GM12864 (cell line): ENCODE measurements at regions not wholly inside any gene's neighbourhood (a gene's known extent, or its start where the extent isn't known, plus 50 kb on each side); places are given as distances from the start of the nearest gene placed in this dataset.
A peak's percentile ranks its signal among the peaks of the same experiment; 100 is the strongest.

Experiments
- DNase-seq: peaks from one replicate; pipeline ENCODE4 v3.0.0-alpha.2; 2011; ENCODE audit warnings: low read depth
- H3K4me3 ChIP-seq: 2 replicates; pipeline ENCODE4 v1.5.1; 2011; ENCODE audit warnings: mild to moderate bottlenecking, low read depth, low read length, control low read depth
- CTCF ChIP-seq: IDR thresholded peaks from 2 replicates; pipeline ENCODE4 v1.5.1; 2011; ENCODE audit warnings: low read depth, mild to moderate bottlenecking, moderate library complexity, low read length, control low read depth, inconsistent platforms; ENCODE audit errors: missing control alignments

- H3K4me3 ChIP-seq: no peak overlapping the region
- no peak for DNase-seq
- no peak for TF ChIP-seq CTCF
Measured at GRCh38 chr5:160479220-160479619, 57.6 kb downstream of the PTTG1 start.

- TF ChIP-seq CTCF: no peak
- H3K4me3 ChIP-seq: no peak overlapping the region
- no peak for DNase-seq
Measured at GRCh38 chr5:160479926-160480325, 58.3 kb downstream of the PTTG1 start.

- no peak overlapping the region for H3K4me3 ChIP-seq
- TF ChIP-seq CTCF: no peak
- no peak for DNase-seq
Measured at GRCh38 chr5:160480652-160481051, 59.0 kb downstream of the PTTG1 start.

GRCh38 chr5:160484678-160485077 is 63.0 kb downstream of the PTTG1 start:
- TF ChIP-seq CTCF: no peak
- DNase-seq: no peak
- H3K4me3 ChIP-seq: no peak overlapping the region

GRCh38 chr5:160485364-160485969 is 63.8 kb downstream of the PTTG1 start:
- DNase-seq: no peak
- TF ChIP-seq CTCF: no peak

GRCh38 chr5:160486573-160486972 is 64.9 kb downstream of the PTTG1 start:
- TF ChIP-seq CTCF: no peak
- DNase-seq: peak; percentile 53
- no peak overlapping the region for H3K4me3 ChIP-seq

More at GRCh38 chr5:160485364-160485969, 63.8 kb downstream of the PTTG1 start:
- H3K4me3 ChIP-seq: no peak overlapping the region
